RPMI8226 (cell line): ENCODE measurements at regions not wholly inside any gene's neighbourhood (a gene's known extent, or its start where the extent isn't known, plus 50 kb on each side); places are given as distances from the start of the nearest gene placed in this dataset.

Source experiments
- DNase-seq: peaks from one replicate; pipeline ENCODE4 v3.0.0-alpha.2; 2015

DNA sequence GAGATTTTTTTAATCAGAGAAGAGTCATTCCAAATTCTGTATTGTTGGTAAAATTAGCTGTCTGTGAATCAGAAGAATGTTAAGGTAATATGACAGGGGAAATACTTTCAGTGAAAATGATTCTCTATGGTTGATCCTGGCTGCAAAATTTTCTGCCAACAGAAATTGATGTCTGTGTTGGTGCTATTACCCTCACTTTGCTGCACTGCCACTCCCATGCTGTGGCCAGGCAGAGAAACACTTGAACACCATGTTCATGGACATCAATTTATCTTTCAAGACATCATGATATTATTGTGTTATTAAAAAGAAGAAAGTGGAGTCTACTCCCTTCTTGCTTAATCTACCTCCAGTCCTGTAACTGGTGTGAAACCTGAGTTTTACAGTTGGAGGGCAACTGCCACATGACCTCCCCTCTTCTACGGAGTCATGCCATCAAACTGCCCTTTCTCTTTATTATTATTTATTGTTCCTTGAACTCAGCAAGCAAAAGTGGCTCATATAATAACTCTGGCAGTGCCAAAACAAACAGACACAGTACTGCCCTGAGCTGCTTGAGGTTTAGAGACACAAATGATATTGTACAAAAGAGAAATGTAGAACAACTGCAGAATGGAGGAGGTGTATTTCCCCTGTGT is 288.0 kb upstream of the JAG1 start:
- no peak for DNase-seq

DNA sequence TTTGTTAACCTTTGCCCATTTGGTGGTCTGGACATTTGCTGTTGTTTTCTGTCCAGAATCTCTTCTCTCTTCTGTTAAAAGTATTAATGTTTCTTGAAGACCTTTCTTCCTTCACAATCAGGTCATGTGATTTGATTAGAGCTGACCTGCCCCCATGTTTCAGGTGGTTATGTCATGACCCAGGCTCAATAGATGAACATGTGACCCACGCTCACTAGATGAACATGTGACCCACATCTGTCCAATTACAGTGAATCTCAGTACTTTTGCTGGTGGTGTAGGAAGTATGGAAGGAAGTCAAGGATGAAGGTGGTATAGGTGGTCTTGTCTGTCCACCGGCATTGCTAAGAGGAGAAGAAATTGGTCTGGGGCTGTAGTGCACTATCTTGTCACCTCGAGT is 289.1 kb upstream of the JAG1 start:
- no peak for DNase-seq

GRCh38 chr20:10963717-10964266 is 290.0 kb upstream of the JAG1 start:
- no peak for DNase-seq

DNA sequence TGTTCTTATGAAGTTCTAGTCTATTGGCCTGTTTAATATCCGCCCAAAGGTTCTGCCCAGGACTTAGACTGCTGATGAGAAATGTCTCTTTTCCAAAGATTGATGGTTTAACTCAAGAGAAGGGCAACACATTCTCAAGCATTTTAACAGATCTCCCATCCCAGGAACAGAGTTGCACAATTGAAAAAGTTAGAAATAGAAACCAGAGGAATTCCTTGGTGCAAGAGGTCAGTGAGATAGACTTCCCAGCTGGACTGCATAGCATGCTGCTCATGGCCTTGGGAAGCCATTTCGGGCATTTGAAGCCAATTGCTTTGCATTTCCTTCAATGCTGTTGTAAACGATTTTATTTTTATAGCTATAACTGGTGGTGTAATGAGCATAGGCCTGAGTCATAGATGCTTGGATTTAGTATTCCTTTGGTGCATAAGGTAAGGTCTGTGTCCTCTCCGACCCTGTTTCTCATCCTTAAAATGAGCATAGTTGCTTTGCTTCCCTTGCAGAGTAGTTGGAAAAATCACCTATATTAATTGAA is 292.2 kb upstream of the JAG1 start:
- DNase-seq: no peak

DNA sequence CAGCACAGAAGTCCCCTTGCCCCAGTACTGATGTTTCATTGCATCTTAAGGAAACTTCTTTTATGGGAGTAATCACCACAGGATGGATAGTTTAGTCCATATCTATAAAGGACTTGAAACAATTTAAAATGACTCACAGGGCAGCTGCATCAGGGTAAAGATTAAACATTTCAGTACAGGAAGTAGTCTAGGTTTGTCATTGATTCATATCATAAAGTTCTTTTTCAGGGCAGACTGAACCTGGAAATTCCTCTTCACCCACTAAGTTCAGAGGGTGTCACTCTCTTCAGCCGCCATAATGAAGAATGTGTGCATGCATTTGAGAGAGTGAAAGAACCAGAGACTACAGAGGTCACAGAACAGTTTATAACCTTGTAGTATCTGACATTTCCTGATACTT is 296.3 kb upstream of the JAG1 start:
- no peak for DNase-seq

- no peak for DNase-seq
These were observed 297.3 kb upstream of the JAG1 start for GRCh38 chr20:10971096-10971495.

GRCh38 chr20:10972219-10972860 is 298.5 kb upstream of the JAG1 start:
- DNase-seq: no peak

- no peak for DNase-seq
These were observed 302.3 kb upstream of the JAG1 start for GRCh38 chr20:10976051-10976450.

GRCh38 chr20:10978019-10978702 is 304.4 kb upstream of the JAG1 start:
- DNase-seq: no peak

DNA sequence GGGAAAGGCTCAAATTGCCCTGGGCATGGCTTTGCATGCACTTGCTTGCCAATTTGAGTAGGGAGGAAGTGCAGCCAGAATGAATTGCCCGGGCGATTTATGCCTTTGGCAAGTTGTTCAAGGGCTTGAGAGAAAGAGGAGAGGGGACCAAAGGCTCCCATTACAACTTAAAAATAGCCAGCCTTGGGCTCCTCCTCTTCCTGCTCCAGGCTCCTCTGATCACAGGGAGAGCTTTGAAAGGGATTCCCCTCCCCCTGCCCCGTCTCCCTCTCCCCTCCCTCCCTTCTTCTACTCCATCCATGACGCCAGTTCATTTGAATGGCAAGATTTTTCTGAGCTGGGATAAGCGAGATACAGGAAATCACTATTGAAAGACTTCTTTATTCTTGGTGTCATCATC is 304.9 kb upstream of the JAG1 start:
- no peak for DNase-seq

GRCh38 chr20:10982692-10983091 is 308.9 kb upstream of the JAG1 start:
- no peak for DNase-seq

DNA sequence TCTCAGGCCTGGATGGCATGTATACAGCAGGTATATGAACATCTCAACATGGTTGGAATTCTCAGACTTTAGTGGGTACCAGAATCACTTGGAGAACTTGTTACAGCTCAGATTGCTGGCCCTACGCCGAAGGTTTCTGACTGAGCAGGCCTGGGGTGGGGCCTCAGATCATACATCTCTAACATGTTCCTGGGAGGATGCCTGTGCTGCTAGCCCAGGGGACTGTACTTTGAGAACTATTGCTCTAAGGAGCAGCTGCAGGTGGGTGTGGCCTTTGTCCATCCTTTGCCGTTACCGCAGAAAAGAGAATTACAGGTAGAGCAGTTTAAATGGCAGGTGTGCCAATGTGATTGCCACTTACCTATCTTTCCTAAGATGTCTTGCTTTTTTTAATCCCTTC is 310.5 kb upstream of the JAG1 start:
- DNase-seq: no peak

DNA sequence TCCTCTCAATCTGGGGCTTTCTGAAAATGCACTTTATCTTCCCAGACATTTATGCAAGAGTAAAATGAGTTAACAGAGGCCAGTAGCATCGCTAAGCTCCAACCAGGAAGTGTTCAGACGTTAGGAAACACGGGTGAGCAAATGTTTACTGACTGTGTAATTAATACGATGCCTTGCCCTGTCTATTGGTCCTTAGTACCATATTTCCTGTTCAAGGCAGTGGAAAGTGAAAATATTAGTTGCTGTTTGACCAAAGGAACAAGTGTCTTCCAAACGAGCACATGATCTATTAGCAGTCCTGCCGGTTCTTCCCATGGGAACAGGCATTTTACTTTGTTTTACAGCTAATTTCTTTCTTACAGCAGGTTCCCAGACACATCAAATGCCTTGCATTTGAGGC is 311.1 kb upstream of the JAG1 start:
- no peak for DNase-seq

DNA sequence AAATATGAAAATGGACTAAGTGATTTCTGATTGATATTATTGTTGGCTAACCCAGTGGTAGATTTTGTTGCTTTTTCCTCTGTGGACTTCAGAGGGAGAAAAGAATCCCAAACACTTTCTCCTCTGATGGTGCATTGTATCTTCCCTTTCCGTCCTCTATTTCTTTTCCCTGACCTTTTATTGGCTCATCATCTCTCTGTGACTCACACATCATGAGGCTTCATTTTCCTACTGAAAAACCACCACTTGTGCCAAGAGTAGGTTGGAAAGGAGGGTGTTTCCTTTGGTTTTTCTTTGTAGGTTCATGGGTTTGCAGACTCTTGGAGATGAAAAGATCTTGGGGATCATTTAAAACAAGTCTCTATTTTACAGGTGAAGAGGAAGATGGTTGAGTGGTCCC is 311.7 kb upstream of the JAG1 start:
- DNase-seq: no peak

GRCh38 chr20:10986586-10986985 is 312.8 kb upstream of the JAG1 start:
- no peak for DNase-seq

DNA sequence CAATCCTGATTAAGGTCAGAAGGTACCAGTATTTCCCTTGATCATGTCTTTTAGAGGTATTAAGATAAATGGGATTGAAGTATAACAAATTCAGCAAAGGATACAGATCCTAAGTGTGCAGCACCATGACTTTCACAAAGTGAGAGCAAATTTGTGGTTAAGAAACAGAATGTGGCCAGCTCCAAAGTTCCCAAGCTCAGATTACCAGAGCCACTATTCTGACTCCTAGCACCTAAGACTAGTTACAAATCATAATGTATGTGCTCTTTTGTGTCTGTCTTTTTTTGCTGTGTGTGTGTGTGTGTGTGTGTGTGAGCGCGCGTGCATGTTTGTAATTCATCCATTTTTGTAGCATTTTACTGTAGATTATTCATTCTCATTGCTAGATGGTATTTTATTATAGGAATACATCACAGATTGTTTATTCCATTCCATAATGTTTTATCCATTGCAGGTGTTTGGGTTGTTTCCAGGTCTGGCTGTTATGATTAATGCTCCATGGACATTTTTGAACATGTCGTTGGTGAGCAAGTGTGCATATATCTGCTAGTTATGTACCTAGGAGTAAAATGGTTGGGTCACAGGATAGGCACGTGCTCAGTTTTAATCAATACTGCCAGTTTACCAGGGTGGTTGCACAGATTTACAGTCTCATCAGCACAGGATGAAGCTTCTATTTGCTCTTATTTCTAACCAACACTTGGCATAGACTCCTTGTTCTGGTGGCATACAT is 314.0 kb upstream of the JAG1 start:
- no peak for DNase-seq

DNA sequence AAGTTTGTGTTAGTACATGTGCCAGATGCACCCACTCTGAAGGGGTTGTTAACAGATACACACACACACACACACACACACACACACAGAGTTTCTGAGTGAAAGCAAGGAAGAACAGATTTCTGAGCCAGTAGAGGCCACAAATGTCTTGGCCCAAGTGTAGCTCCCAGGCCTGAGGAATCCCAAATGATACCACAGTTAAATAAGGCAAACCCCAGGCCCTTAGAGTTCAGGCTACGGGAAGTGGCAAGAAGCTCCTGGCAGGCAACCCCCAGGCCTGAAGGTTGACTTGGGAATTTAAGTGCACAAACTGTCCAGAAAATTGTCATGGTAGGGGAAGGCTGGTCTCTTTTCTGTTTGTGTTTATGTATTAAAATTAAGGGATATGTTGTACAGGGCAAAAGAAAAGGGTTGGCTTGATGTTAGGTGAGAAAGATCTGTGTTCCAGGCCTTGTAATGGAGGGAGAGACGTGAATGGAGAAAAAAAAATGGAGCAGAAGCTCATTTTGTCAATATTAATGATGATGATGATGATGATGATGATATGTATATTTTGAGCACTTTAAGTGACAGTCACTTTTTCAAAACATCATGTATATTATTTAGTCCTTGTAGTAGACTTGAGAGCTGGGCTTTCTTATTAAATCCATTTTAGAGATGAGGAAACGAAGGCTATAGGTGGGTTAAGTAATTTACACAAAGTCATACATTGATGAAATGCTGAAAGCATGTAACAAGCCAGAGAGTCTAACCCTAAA is 317.0 kb upstream of the JAG1 start:
- no peak for DNase-seq

DNA sequence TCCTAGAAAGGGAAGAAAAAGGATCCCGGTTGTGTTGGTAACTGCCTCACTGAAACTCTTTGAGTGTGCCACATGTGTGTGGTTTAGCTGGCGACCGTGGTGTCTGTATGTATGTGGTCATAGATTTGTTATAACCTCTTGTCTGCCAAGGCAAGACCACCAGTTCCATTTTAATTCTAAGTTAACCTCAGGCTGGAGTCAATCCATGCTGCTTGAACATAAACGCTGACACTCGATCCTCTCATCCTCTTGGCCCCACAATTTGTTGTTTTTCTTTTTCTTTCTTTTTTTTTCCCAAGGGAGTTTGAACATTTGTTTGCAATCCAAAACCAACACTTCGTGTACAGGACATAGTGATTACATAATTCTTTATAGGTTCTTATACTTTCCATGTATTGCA is 318.9 kb upstream of the JAG1 start:
- no peak for DNase-seq

DNA sequence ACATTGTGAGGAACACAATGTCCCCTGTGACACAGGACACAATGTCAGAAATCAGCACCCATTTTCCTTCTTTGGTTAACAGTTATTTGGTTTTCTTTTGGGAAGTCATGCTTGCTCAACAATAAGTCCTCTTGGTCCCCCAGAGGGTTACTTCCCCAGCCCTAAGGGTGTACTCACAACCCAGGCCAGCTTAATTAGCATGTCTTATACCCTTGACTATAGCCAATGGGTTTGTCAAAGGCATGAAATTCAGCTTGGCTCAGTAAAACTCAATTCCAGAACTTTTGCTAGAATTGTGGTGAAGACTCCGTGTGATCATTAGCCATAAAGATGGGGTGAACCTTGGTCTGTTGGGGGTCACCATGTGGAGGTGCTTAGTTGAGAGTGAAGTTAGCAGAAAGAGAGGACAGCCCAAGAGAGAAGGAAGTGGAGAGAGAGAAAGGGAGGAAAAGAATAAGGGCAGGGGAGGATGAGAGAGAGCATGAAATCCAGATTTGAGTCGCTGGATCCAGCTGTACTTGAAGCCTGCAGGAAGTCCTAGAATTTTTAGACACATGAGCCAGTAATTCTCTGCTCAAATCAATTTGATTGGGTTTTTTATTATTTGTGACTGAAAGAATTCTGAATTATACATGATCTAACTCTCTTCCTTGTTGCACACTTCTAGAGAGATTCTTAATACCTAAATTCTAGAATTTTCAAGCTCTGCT is 321.3 kb upstream of the JAG1 start:
- DNase-seq: no peak

GRCh38 chr20:10998476-10998875 is 324.7 kb upstream of the JAG1 start:
- DNase-seq: no peak

DNA sequence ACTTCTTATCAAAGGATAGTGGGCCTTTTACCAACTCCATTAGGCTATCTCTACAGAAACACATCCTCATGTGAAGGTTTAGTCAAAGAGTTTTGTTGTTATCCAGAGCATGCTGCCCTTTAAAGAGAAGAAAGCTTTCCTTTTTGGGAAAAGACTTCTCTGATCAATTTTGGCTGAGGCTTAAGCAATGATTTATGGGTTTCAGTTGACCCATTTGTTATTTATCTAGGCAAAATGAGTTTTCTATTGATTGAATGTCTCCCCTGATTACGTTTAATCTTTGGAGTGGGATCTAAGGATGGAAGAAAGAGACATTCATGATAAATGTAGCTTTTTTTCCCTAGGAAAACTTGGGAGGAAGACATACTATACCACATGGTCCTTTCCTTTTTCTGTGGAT is 326.6 kb upstream of the JAG1 start:
- no peak for DNase-seq

DNA sequence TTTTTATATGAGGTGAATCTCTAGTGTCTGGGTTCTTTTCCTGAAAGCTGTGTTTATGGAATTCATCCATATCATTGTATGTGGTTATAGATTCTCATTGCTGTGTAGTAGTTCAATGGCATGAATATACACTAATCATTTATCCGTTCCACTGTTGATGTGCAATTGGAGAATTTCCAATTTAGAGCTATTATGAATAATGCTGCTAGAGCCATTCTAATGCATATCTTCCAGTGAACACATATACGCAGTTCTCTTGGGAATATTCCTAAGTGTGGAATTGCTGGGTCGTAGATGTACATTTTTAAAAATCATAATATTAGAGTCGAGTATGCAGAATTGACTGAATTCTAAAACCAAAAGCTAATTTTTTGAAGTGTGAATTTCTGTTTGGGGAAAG is 327.5 kb upstream of the JAG1 start:
- no peak for DNase-seq
